OCI-LY3 (cell line): ENCODE measurements at regions not wholly inside any gene's neighbourhood (a gene's known extent, or its start where the extent isn't known, plus 50 kb on each side); places are given as distances from the start of the nearest gene placed in this dataset.

Experiments used
- CTCF ChIP-seq: fragments of 200-600, 300-600 bp; sonication (generic); IDR thresholded peaks from 2 replicates; pipeline ENCODE4 v1.5.1; 2014; ENCODE audit warnings: antibody characterized with exemption, low read length, low read depth
- EZH2phosphoT487 ChIP-seq: fragments of 200-600 bp; shearing (Covaris generic); IDR thresholded peaks from 2 replicates; pipeline ENCODE4 v1.6.1; 2018; ENCODE audit warnings: antibody characterized with exemption, mixed run types, low read depth

- no peak for TF ChIP-seq CTCF
- no peak for TF ChIP-seq EZH2phosphoT487
Observed at GRCh38 chr20:24411003-24411833, 58.2 kb upstream of the SYNDIG1 start.
